ENCODE measurements at regions not wholly inside any gene's neighbourhood (a gene's known extent, or its start where the extent isn't known, plus 50 kb on each side); places are given as distances from the start of the nearest gene placed in this dataset.

- Histone ChIP-seq H3K79me2 (no peaks in the 10 kb centered on the region), H3K4me3 (no peak overlapping the region), H3K27ac (no peak overlapping the region), H4K20me1 (ENCODE audit: insufficient read depth, poor library complexity, severe bottlenecking) (no peaks in the 10 kb centered on the region), H3K9me3 (ENCODE audit: low read depth) (no peaks in the 10 kb centered on the region), H2AFZ (no peak overlapping the region), H3K9me2 (replicated peaks; ENCODE audit: insufficient read depth) (no peaks in the 10 kb centered on the region), H3K36me3 (replicated peaks; ENCODE audit: insufficient read depth, low read depth) (no peaks in the 10 kb centered on the region), H3K27me3 (no peaks in the 10 kb centered on the region), H3K4me1 (ENCODE audit: insufficient read depth) (no peaks in the 10 kb centered on the region), H3K4me2 (no peak overlapping the region)
- no peak for DNase-seq (ENCODE audit: low spot score)
- 36% methylated on average over 1 of the region's 1 CpG for WGBS (ENCODE audit: low lambda C conversion rate, missing lambda C conversion rate)
- TF ChIP-seq CTCF (IDR thresholded peaks at IDR 0.05; ENCODE audit: poor library complexity) (no peak), EZH2phosphoT487 (IDR thresholded peaks at IDR 0.05; ENCODE audit: low read depth, severe bottlenecking, unreplicated experiment) (no peak), EZH2 (IDR thresholded peaks at IDR 0.05; ENCODE audit: borderline replicate concordance) (no peak)
Observed at GRCh38 chr11:110032957-110033570, 60.1 kb upstream of the ZC3H12C start.

- H3K9me3 ChIP-seq (ENCODE audit: low read depth) = no peaks in the 10 kb centered on the region
- no peaks in the 10 kb centered on the region for H3K4me1 ChIP-seq (ENCODE audit: insufficient read depth)
- no peak overlapping the region for H3K4me3 ChIP-seq
- 77% methylated on average over 4 of the region's 4 CpGs for WGBS (ENCODE audit: low lambda C conversion rate, missing lambda C conversion rate)
- H3K4me2 ChIP-seq = no peak overlapping the region
- no peak overlapping the region for H3K27ac ChIP-seq
- H3K9me2 ChIP-seq (replicated peaks; ENCODE audit: insufficient read depth) = no peaks in the 10 kb centered on the region
- no peaks in the 10 kb centered on the region for H3K79me2 ChIP-seq
- no peak for TF ChIP-seq EZH2phosphoT487 (IDR thresholded peaks at IDR 0.05; ENCODE audit: low read depth, severe bottlenecking, unreplicated experiment)
- no peak for TF ChIP-seq EZH2 (IDR thresholded peaks at IDR 0.05; ENCODE audit: borderline replicate concordance)
- no peaks in the 10 kb centered on the region for H3K27me3 ChIP-seq
- H2AFZ ChIP-seq = no peak overlapping the region
- DNase-seq (ENCODE audit: low spot score) = no peak
- no peaks in the 10 kb centered on the region for H4K20me1 ChIP-seq (ENCODE audit: insufficient read depth, poor library complexity, severe bottlenecking)
- no peaks in the 10 kb centered on the region for H3K36me3 ChIP-seq (replicated peaks; ENCODE audit: insufficient read depth, low read depth)
Observed at GRCh38 chr11:110034806-110035205, 58.4 kb upstream of the ZC3H12C start.

GRCh38 chr11:110035357-110035756 is 57.8 kb upstream of the ZC3H12C start:
- H3K9me2 ChIP-seq (replicated peaks; ENCODE audit: insufficient read depth) = no peaks in the 10 kb centered on the region
- WGBS (ENCODE audit: low lambda C conversion rate, missing lambda C conversion rate) = 51% methylated on average over 2 of the region's 2 CpGs
- no peak overlapping the region for H2AFZ ChIP-seq
- H3K36me3 ChIP-seq (replicated peaks; ENCODE audit: insufficient read depth, low read depth) = no peaks in the 10 kb centered on the region
- no peak for DNase-seq (ENCODE audit: low spot score)
- no peaks in the 10 kb centered on the region for H3K9me3 ChIP-seq (ENCODE audit: low read depth)
- no peak overlapping the region for H3K27ac ChIP-seq
- H3K4me1 ChIP-seq (ENCODE audit: insufficient read depth) = no peaks in the 10 kb centered on the region
- H3K79me2 ChIP-seq = no peaks in the 10 kb centered on the region
- no peak overlapping the region for H3K4me3 ChIP-seq
- TF ChIP-seq EZH2 (IDR thresholded peaks at IDR 0.05; ENCODE audit: borderline replicate concordance) (no peak), CTCF (IDR thresholded peaks at IDR 0.05; ENCODE audit: poor library complexity) (no peak), EZH2phosphoT487 (IDR thresholded peaks at IDR 0.05; ENCODE audit: low read depth, severe bottlenecking, unreplicated experiment) (no peak)
- no peaks in the 10 kb centered on the region for H4K20me1 ChIP-seq (ENCODE audit: insufficient read depth, poor library complexity, severe bottlenecking)
- H3K27me3 ChIP-seq = no peaks in the 10 kb centered on the region
- no peak overlapping the region for H3K4me2 ChIP-seq

GRCh38 chr11:110038201-110038600 is 55.0 kb upstream of the ZC3H12C start:
- H3K36me3 ChIP-seq (replicated peaks; ENCODE audit: insufficient read depth, low read depth) = no peaks in the 10 kb centered on the region
- no peak overlapping the region for H3K4me3 ChIP-seq
- WGBS (ENCODE audit: low lambda C conversion rate, missing lambda C conversion rate) = 89% methylated on average over 3 of the region's 3 CpGs
- no peak for DNase-seq (ENCODE audit: low spot score)
- no peak overlapping the region for H2AFZ ChIP-seq
- H3K27ac ChIP-seq = no peak overlapping the region
- no peaks in the 10 kb centered on the region for H3K9me3 ChIP-seq (ENCODE audit: low read depth)
- H3K4me1 ChIP-seq (ENCODE audit: insufficient read depth) = no peaks in the 10 kb centered on the region
- H3K79me2 ChIP-seq = no peaks in the 10 kb centered on the region
- TF ChIP-seq CTCF (IDR thresholded peaks at IDR 0.05; ENCODE audit: poor library complexity) (no peak), EZH2phosphoT487 (IDR thresholded peaks at IDR 0.05; ENCODE audit: low read depth, severe bottlenecking, unreplicated experiment) (no peak), EZH2 (IDR thresholded peaks at IDR 0.05; ENCODE audit: borderline replicate concordance) (no peak)
- no peaks in the 10 kb centered on the region for H3K9me2 ChIP-seq (replicated peaks; ENCODE audit: insufficient read depth)
- no peak overlapping the region for H3K4me2 ChIP-seq
- no peaks in the 10 kb centered on the region for H4K20me1 ChIP-seq (ENCODE audit: insufficient read depth, poor library complexity, severe bottlenecking)
- no peaks in the 10 kb centered on the region for H3K27me3 ChIP-seq
